C4-2B (cell line): ENCODE measurements at regions not wholly inside any gene's neighbourhood (a gene's known extent, or its start where the extent isn't known, plus 50 kb on each side); places are given as distances from the start of the nearest gene placed in this dataset.

Experiments
- CTCF ChIP-seq: fragments of 450-650 bp; conservative IDR thresholded peaks from 2 replicates; pipeline ENCODE4 v1.5.1; 2017; ENCODE audit warnings: mild to moderate bottlenecking
- ZFX ChIP-seq: fragments of 450-650 bp; IDR thresholded peaks from 2 replicates; pipeline ENCODE4 v1.6.1; 2017

- TF ChIP-seq CTCF (no peak), ZFX (no peak)
Observed at GRCh38 chr11:31912808-31913207, 101.7 kb upstream of the PAX6 start.
